AG04449 (cell line): ENCODE measurements at regions not wholly inside any gene's neighbourhood (a gene's known extent, or its start where the extent isn't known, plus 50 kb on each side); places are given as distances from the start of the nearest gene placed in this dataset.

Experiments used
- CTCF ChIA-PET: fragments of 350-600 bp; formaldehyde crosslinking; extraction: SDS; loops from one replicate; lab custom pipeline; 2021; ENCODE audit warnings: antibody characterized with exemption; lab: Yijun Ruan, JAX
- POLR2A ChIA-PET: fragments of 400-600, 350-600 bp; formaldehyde crosslinking; extraction: SDS; loops from one replicate; lab custom pipeline; 2020; ENCODE audit warnings: antibody characterized with exemption, inconsistent platforms; lab: Yijun Ruan, JAX
- DNase-seq: peaks from one replicate; pipeline ENCODE4 v3.0.0-alpha.2; 2010; ENCODE audit warnings: low read depth, low spot score
- H3K4me3 ChIP-seq: 2 replicates; pipeline ENCODE4 v1.5.1; 2011; ENCODE audit warnings: low read depth, mild to moderate bottlenecking, control low read depth, low read length
- TF ChIP-seq, protein P1 (sequence below): IDR thresholded peaks from one replicate; pipeline ENCODE4 v1.5.1; 2011; ENCODE audit warnings: mild to moderate bottlenecking, moderate library complexity, low read length, control low read depth, inconsistent platforms; ENCODE audit not compliant: insufficient read depth; ENCODE audit errors: missing control alignments

DNA sequence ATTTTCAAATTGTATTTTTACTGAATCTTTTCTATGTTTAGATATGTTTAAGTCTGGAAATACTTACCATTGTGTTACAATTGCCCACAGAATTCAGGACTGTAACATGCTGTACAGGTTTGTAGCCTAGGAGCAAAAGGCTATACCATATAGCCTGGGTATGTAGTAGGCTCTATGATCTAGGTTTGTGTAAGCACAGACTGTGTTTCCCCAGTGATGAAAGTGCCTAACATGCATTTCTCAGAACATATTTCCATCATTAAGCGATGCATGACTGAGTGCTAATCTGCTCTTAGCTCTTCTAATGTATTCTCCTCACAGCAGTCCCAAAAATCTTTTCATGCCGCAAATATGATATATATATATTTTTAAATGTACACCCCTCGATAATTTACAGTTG, 166.7 kb upstream of the PPP2R2B start:
- TF ChIP-seq, protein P1, sequence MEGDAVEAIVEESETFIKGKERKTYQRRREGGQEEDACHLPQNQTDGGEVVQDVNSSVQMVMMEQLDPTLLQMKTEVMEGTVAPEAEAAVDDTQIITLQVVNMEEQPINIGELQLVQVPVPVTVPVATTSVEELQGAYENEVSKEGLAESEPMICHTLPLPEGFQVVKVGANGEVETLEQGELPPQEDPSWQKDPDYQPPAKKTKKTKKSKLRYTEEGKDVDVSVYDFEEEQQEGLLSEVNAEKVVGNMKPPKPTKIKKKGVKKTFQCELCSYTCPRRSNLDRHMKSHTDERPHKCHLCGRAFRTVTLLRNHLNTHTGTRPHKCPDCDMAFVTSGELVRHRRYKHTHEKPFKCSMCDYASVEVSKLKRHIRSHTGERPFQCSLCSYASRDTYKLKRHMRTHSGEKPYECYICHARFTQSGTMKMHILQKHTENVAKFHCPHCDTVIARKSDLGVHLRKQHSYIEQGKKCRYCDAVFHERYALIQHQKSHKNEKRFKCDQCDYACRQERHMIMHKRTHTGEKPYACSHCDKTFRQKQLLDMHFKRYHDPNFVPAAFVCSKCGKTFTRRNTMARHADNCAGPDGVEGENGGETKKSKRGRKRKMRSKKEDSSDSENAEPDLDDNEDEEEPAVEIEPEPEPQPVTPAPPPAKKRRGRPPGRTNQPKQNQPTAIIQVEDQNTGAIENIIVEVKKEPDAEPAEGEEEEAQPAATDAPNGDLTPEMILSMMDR: no peak
- ChIA-PET CTCF (no interaction called here), POLR2A (no interaction called here)
- H3K4me3 ChIP-seq: no peak overlapping the region
- no peak for DNase-seq

- ChIA-PET CTCF (no interaction called here), POLR2A (no interaction called here)
- TF ChIP-seq, protein P1: no peak
- H3K4me3 ChIP-seq: no peak overlapping the region
- DNase-seq: no peak
These were observed 167.7 kb upstream of the PPP2R2B start for GRCh38 chr5:147046281-147046680.

DNA sequence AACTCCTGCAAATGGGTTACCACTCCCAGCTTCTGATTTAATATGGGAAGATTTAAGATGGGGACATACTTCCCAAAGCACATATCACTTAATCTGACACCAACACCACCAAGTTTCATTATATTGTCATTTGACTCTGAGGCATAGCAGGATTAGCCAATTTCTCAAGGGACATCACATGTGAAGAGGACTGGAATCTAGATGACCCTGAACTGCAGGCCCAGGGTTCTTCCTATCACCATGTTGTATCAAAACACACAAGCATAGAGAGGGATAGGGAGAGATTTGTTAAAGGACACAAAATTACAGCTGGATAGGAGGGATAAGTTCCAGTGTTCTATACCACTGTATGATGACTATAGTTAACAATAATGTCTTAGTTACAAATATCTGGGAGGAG, 168.3 kb upstream of the PPP2R2B start:
- no peak for DNase-seq
- no peak overlapping the region for H3K4me3 ChIP-seq
- CTCF ChIA-PET: no interaction called here
- POLR2A ChIA-PET: no interaction called here
- TF ChIP-seq, protein P1: no peak

- H3K4me3 ChIP-seq: no peak overlapping the region
- POLR2A ChIA-PET: no interaction called here
- TF ChIP-seq, protein P1: no peak
- DNase-seq: no peak
- CTCF ChIA-PET: interaction anchor here (0.9 kb wide), 1 partner anchor 467 kb away, joined by 3 read pairs; no protein-coding TSS in a partner anchor
These were observed 171.2 kb upstream of the PPP2R2B start for GRCh38 chr5:147049764-147050163.

DNA sequence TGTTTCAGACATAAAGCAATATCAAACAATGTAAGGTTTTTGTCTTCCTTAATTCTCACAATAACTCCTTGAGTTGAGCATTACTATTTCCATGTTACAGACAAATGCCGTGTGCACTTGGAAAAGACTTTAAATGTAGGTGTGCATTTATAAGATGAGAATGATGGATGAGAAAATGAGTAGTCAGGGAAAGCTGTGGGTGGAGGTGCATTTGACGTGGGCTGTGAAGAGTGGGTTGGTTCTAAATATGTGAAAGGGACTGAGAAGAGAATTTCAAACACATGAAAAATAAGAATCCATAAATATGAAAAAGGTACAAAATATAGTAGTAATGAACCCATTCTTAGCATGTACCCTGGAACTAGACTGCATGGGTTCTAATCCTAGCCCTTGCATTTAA, 171.6 kb upstream of the PPP2R2B start:
- POLR2A ChIA-PET: no interaction called here

DNA sequence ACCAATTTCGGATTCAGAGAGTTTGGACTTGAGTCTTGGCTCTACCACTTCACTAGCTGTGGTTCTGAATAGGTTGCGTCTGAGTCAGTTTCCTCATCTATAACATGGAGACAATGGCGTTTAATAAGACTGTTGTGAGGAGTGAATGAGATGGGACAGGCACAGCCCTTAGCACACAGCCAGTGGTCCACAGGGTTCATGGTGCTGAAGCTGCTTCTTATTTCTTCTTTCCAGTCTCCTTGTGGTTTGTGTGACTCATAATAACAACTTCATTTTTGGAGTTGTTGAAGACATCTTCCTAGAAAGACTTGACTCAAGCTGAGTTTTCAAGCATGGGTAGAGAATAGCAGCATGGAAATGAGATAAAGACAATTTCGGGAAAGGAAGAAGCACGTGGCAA, 172.6 kb upstream of the PPP2R2B start:
- ChIA-PET CTCF (no interaction called here), POLR2A (no interaction called here)
- DNase-seq: no peak

More for the DNA sequence above, 171.6 kb upstream of the PPP2R2B start:
- no peak for DNase-seq
- CTCF ChIA-PET: interaction anchor here (0.9 kb wide), 1 partner anchor 467 kb away, joined by 3 read pairs; no protein-coding TSS in a partner anchor
- TF ChIP-seq, protein P1: no peak
- H3K4me3 ChIP-seq: no peak overlapping the region

More for the DNA sequence above, 172.6 kb upstream of the PPP2R2B start:
- no peak overlapping the region for H3K4me3 ChIP-seq
- TF ChIP-seq, protein P1: no peak
